Thoracic aorta (tissue), 2 donors: ENCODE measurements at regions not wholly inside any gene's neighbourhood (a gene's known extent, or its start where the extent isn't known, plus 50 kb on each side); places are given as distances from the start of the nearest gene placed in this dataset.

ENCODE experiments used
- ATAC-seq: fragments of 150-250 bp; one replicate; pipeline ENCODE4 v1.8.0; 2017; ENCODE audit warnings: low read depth; ENCODE audit not compliant: insufficient number of reproducible peaks, low FRiP score
- DNase-seq: peaks from one replicate; pipeline ENCODE4 v3.0.0-alpha.2; 2020; ENCODE audit warnings: low spot score
- H3K27ac ChIP-seq, 2 donors: fragments of 200-600 bp; sonication (generic); 1 replicate in 1 of 2; 2 replicates in 1 of 2; pipeline ENCODE4 v1.5.1; 2016; ENCODE audit warnings: mild to moderate bottlenecking in 2 of 2, moderate library complexity in 2 of 2
- H3K27me3 ChIP-seq: fragments of 200-600 bp; sonication (generic); replicated peaks from 2 replicates; pipeline ENCODE4 v1.6.0; 2016; ENCODE audit warnings: mild to moderate bottlenecking; ENCODE audit not compliant: insufficient read depth
- H3K36me3 ChIP-seq: fragments of 200-600 bp; sonication (generic); one replicate; pipeline ENCODE4 v1.5.1; 2016
- H3K4me1 ChIP-seq, 2 donors: fragments of 200-600 bp; sonication (generic); 1 replicate in 1 of 2; 2 replicates in 1 of 2; pipeline versions ENCODE4 v1.5.1 to v1.6.0; 2016; ENCODE audit warnings: low read depth in 2 of 2, mild to moderate bottlenecking in 1 of 2; ENCODE audit not compliant: control insufficient read depth in 1 of 2
- H3K4me3 ChIP-seq: fragments of 200-600 bp; sonication (generic); 2 replicates; pipeline ENCODE4 v1.5.1; 2016; ENCODE audit warnings: mild to moderate bottlenecking
- H3K9me3 ChIP-seq: fragments of 200-600 bp; sonication (generic); 2 replicates; pipeline ENCODE4 v1.5.1; 2016
- CTCF ChIP-seq: fragments of 200-600 bp; sonication (generic); IDR thresholded peaks from one replicate; pipeline ENCODE4 v1.5.1; 2019; ENCODE audit warnings: antibody characterized with exemption

GRCh38 chr1:96388421-96389310 lies 332.9 kb upstream of the PTBP2 start:
- H3K36me3 ChIP-seq = no peaks in the 10 kb centered on the region
- H3K9me3 ChIP-seq = no peaks in the 10 kb centered on the region

GRCh38 chr1:96400089-96400488 lies 321.5 kb upstream of the PTBP2 start:
- Histone ChIP-seq H3K27me3 (no peaks in the 10 kb centered on the region), H3K4me1 (peaks cover 0 to 18% of the 10 kb centered on the region in 2 donors), H3K36me3 (no peaks in the 10 kb centered on the region), H3K4me3 (no peak overlapping the region), H3K27ac (no peak overlapping the region), H3K9me3 (no peaks in the 10 kb centered on the region)
- ATAC-seq (no peak), DNase-seq (no peak)
- no peak for TF ChIP-seq CTCF

More at GRCh38 chr1:96388421-96389310, 332.9 kb upstream of the PTBP2 start:
- DNase-seq (no peak), ATAC-seq (no peak)
- Histone ChIP-seq H3K4me3 (no peak overlapping the region), H3K27ac (no peak overlapping the region), H3K4me1 (peaks cover 0 to 3% of the 10 kb centered on the region in 2 donors), H3K27me3 (no peaks in the 10 kb centered on the region)
- no peak for TF ChIP-seq CTCF

GRCh38 chr1:96409087-96409486 lies 312.5 kb upstream of the PTBP2 start:
- Histone ChIP-seq H3K27ac (no peak overlapping the region), H3K36me3 (no peaks in the 10 kb centered on the region), H3K27me3 (no peaks in the 10 kb centered on the region), H3K9me3 (no peaks in the 10 kb centered on the region), H3K4me1 (peaks cover 5 to 14% of the 10 kb centered on the region in 2 donors), H3K4me3 (no peak overlapping the region)
- DNase-seq (no peak), ATAC-seq (no peak)
- TF ChIP-seq CTCF = no peak

- TF ChIP-seq CTCF = no peak
- DNase-seq (no peak), ATAC-seq (no peak)
- no peak overlapping the region for H3K27ac ChIP-seq
- H3K36me3 ChIP-seq = no peaks in the 10 kb centered on the region
- H3K27me3 ChIP-seq = no peaks in the 10 kb centered on the region
- no peaks in the 10 kb centered on the region for H3K9me3 ChIP-seq
- H3K4me1 ChIP-seq = peaks cover 5 to 8% of the 10 kb centered on the region in 2 donors
- no peak overlapping the region for H3K4me3 ChIP-seq
These were observed 311.9 kb upstream of the PTBP2 start for GRCh38 chr1:96409689-96410088.

- H3K27ac ChIP-seq = no peak overlapping the region
- no peak for TF ChIP-seq CTCF
- H3K4me1 ChIP-seq = peaks cover 0 to 6% of the 10 kb centered on the region in 2 donors
- H3K4me3 ChIP-seq = no peak overlapping the region
- H3K9me3 ChIP-seq = no peaks in the 10 kb centered on the region
- H3K27me3 ChIP-seq = no peaks in the 10 kb centered on the region
- H3K36me3 ChIP-seq = no peaks in the 10 kb centered on the region
- DNase-seq = no peak
- ATAC-seq = no peak
These were observed 310.6 kb upstream of the PTBP2 start for GRCh38 chr1:96411006-96411405.
